ENCODE measurements at regions not wholly inside any gene's neighbourhood (a gene's known extent, or its start where the extent isn't known, plus 50 kb on each side); places are given as distances from the start of the nearest gene placed in this dataset.

DNA sequence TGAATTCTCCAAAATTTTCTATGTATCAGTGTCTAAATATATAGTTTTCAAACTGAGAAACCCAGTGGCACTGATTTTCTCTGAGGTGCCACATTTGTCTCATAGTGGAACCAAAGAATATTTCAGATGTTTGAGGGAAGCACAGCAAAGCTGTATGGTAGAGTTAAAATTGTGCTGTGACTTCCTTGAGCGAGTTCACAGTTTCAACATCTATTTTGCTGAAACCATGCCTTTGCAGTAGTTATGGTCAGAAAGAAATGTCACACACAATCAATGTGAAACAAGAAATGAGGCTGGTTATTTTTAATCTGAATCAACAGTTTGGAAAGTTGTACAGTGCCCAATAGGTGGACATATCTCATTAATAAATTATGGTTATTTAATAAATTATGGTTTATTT is 394.0 kb upstream of the SPTLC3 start:
- Histone ChIP-seq H3K4me1 (no peaks in the 10 kb centered on the region), H3K4me3 (no peak overlapping the region), H3K36me3 (no peaks in the 10 kb centered on the region), H3K27me3 (no peaks in the 10 kb centered on the region), H3K9me3 (no peaks in the 10 kb centered on the region), H3K27ac (no peak overlapping the region)
- intact Hi-C loops (cut with DNase I), result no loop called here
- TF ChIP-seq, protein P1, sequence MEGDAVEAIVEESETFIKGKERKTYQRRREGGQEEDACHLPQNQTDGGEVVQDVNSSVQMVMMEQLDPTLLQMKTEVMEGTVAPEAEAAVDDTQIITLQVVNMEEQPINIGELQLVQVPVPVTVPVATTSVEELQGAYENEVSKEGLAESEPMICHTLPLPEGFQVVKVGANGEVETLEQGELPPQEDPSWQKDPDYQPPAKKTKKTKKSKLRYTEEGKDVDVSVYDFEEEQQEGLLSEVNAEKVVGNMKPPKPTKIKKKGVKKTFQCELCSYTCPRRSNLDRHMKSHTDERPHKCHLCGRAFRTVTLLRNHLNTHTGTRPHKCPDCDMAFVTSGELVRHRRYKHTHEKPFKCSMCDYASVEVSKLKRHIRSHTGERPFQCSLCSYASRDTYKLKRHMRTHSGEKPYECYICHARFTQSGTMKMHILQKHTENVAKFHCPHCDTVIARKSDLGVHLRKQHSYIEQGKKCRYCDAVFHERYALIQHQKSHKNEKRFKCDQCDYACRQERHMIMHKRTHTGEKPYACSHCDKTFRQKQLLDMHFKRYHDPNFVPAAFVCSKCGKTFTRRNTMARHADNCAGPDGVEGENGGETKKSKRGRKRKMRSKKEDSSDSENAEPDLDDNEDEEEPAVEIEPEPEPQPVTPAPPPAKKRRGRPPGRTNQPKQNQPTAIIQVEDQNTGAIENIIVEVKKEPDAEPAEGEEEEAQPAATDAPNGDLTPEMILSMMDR (IDR thresholded peaks at IDR 0.05), result no peak
- no peak for DNase-seq (ENCODE audit: low spot score in 2 of 2)

DNA sequence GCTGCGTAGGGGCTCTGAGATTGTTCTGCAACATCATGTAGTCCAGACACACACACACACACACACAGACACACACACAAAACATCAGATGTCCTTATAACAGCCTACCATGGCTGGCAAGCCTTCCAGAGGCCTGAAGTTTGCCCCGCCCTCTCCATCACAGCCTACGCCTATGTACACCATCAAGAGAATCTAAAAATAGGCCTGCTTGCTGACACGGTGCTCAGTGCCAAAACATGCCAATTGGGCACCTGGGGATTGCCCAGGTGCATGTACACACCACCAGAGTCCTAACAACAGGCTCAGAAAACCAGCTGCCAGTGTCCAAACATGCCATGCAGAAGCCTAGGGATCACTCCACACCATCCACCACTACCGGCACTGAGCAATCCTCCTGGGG is 391.7 kb upstream of the SPTLC3 start:
- Histone ChIP-seq H3K4me1 (no peaks in the 10 kb centered on the region), H3K36me3 (no peaks in the 10 kb centered on the region), H3K9me3 (no peaks in the 10 kb centered on the region), H3K4me3 (no peak overlapping the region), H3K27me3 (no peaks in the 10 kb centered on the region), H3K27ac (no peak overlapping the region)
- intact Hi-C loops (cut with DNase I), result no loop called here
- no peak for DNase-seq (ENCODE audit: low spot score in 2 of 2)
- TF ChIP-seq, protein P1 (IDR thresholded peaks at IDR 0.05), result no peak

DNA sequence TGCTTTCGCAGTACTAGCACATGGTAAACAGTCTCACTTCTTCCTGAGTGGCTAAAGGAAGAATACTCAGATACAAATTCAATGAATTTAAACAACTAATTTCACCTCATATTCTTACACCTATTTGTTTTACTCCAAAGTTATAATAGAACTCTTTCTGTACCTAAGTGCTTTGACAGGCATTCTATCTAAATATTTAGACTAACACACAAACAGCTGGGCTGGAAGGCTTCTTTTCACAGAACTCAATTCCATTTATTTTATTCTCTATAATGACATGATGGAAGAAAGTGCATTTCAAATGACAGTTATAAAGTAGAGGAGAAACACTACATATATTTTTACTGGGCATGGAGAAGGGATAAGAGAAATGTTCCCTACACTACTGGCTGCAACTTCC is 384.9 kb upstream of the SPTLC3 start:
- Histone ChIP-seq H3K27ac (no peak overlapping the region), H3K9me3 (no peaks in the 10 kb centered on the region), H3K27me3 (no peaks in the 10 kb centered on the region), H3K36me3 (no peaks in the 10 kb centered on the region), H3K4me1 (no peaks in the 10 kb centered on the region), H3K4me3 (no peak overlapping the region)
- TF ChIP-seq, protein P1 (IDR thresholded peaks at IDR 0.05), result no peak
- DNase-seq (ENCODE audit: low spot score in 2 of 2), result no peak
- intact Hi-C loops (cut with DNase I), result no loop called here

DNA sequence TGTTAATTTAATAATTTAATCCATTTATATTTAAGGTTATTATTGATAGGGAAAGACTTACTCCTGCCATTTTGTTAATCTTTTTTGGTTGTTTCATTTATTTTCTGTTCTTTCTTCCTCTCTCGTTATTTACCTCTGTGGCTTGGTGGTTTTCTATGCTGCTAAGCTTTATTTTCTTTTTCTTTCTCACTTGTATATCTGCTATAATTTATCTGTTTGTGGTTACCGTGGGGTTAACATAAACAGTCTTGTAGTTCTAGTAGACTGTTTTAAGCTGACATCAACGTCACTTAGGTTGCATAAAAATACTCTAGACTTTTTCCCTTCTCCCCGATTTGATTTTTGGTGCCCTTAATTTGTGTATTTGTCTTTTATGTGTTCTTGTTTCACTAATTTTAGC is 381.3 kb upstream of the SPTLC3 start:
- no peak for DNase-seq (ENCODE audit: low spot score in 2 of 2)
- Histone ChIP-seq H3K9me3 (no peaks in the 10 kb centered on the region), H3K27ac (no peak overlapping the region), H3K4me1 (no peaks in the 10 kb centered on the region), H3K27me3 (no peaks in the 10 kb centered on the region), H3K36me3 (no peaks in the 10 kb centered on the region), H3K4me3 (no peak overlapping the region)
- intact Hi-C loops (cut with DNase I), result no loop called here
- TF ChIP-seq, protein P1 (IDR thresholded peaks at IDR 0.05), result no peak

DNA sequence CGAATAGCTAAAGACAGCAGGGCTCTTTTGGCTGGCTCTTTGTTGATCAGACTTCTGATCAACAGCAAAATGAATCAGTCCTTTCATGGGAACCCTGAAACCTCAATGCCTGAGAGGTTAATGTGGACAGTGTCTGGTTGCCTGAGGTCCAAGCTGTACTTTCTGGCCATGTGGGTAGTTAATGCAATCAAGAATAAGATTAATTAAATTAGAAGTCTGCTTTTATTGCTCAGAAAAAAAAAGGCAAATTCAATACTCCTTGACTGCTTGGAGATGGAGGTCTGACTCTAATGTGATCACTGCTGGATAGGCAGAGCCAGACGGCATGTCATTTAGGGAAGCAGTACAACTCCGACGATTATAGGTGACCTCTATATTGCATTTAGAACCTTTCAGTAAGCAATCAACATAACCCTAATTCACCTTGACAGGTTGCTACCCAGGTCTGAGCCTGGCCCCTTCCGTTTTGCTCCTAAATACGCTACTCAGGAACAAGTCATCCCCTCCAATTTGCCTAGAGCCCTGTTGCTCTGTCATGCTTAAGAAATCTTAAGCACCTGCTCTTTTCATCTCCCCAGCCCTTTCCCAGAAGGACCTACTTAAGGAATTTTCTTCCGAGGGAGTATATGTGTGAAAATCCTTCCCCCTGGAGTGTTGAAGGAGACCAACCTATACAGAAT is 370.0 kb upstream of the SPTLC3 start:
- TF ChIP-seq, protein P1 (IDR thresholded peaks at IDR 0.05), result no peak
- Histone ChIP-seq H3K36me3 (no peaks in the 10 kb centered on the region), H3K4me1 (no peaks in the 10 kb centered on the region), H3K27me3 (no peaks in the 10 kb centered on the region), H3K9me3 (no peaks in the 10 kb centered on the region), H3K4me3 (no peak overlapping the region), H3K27ac (no peak overlapping the region)
- intact Hi-C loops (cut with DNase I), result no loop called here
- no peak for DNase-seq (ENCODE audit: low spot score in 2 of 2)

DNA sequence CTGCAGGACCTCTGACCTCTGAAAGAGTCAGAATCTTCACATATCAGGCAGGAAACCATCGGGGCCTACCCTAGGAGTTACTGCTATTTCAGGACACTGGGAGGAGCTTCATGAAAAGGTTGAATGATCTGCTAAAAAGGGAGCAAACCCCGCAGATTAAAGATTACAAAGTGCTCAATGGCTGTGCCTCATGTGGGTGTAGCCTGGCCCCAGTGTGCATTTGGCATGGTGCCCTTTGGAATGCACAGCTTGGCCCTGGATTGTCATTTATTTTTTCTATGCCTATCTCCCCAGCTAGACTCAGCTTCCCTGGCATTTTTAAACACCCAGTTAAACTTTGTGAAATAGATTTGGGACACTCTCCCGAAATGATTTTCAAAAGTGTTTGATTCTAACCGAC is 368.5 kb upstream of the SPTLC3 start:
- Histone ChIP-seq H3K27ac (no peak overlapping the region), H3K27me3 (no peaks in the 10 kb centered on the region), H3K4me3 (no peak overlapping the region), H3K36me3 (no peaks in the 10 kb centered on the region), H3K9me3 (no peaks in the 10 kb centered on the region), H3K4me1 (no peaks in the 10 kb centered on the region)
- intact Hi-C loops (cut with DNase I), result no loop called here
- no peak for DNase-seq (ENCODE audit: low spot score in 2 of 2)
- TF ChIP-seq, protein P1 (IDR thresholded peaks at IDR 0.05), result no peak
